GM23338 (cell line): ENCODE measurements at regions not wholly inside any gene's neighbourhood (a gene's known extent, or its start where the extent isn't known, plus 50 kb on each side); places are given as distances from the start of the nearest gene placed in this dataset.

Source experiments
- ATAC-seq: fragments of 200-7000 bp; cut with Tn5 transposase; 3 replicates; pipeline ENCODE4 v1.9.1; 2020
- DNase-seq: peaks from one replicate; pipeline ENCODE4 v3.0.0-alpha.2; 2015; ENCODE audit warnings: low spot score
- H2AFZ ChIP-seq: fragments of 200-600 bp; sonication (generic); 2 replicates; pipeline ENCODE4 v1.8.0; 2016; ENCODE audit warnings: antibody characterized with exemption, mild to moderate bottlenecking, moderate library complexity
- H3F3A ChIP-seq: fragments of 200-600 bp; sonication (generic); replicated peaks from 2 replicates; pipeline ENCODE4 v1.8.0; 2017; ENCODE audit warnings: antibody characterized with exemption, mixed run types, low read depth
- H3K27ac ChIP-seq: fragments of 200-600 bp; sonication (generic); 2 replicates; pipeline ENCODE4 v1.6.1; 2016; ENCODE audit warnings: low read depth
- H3K27me3 ChIP-seq: fragments of 200-600 bp; sonication (generic); 2 replicates; pipeline ENCODE4 v1.8.0; 2016; ENCODE audit warnings: mild to moderate bottlenecking, mixed run types, moderate library complexity; ENCODE audit not compliant: insufficient read depth
- H3K36me3 ChIP-seq: fragments of 200-600 bp; sonication (generic); 2 replicates; pipeline ENCODE4 v1.8.0; 2016; ENCODE audit warnings: mild to moderate bottlenecking; ENCODE audit not compliant: insufficient read depth
- H3K4me1 ChIP-seq: fragments of 200-600 bp; sonication (generic); 2 replicates; pipeline ENCODE4 v1.8.0; 2016; ENCODE audit warnings: mild to moderate bottlenecking, moderate library complexity; ENCODE audit not compliant: insufficient read depth
- H3K4me2 ChIP-seq: fragments of 200-600 bp; sonication (generic); 2 replicates; pipeline ENCODE4 v1.7.1; 2017; ENCODE audit warnings: mixed run types
- H3K4me3 ChIP-seq: fragments of 200-600 bp; sonication (generic); 2 replicates; pipeline ENCODE4 v1.6.1; 2016; ENCODE audit warnings: mixed run types
- H3K79me2 ChIP-seq: fragments of 200-600 bp; sonication (generic); replicated peaks from 2 replicates; pipeline ENCODE4 v1.8.0; 2017; ENCODE audit warnings: mild to moderate bottlenecking; ENCODE audit not compliant: insufficient read depth
- H3K9me2 ChIP-seq: fragments of 200-600 bp; sonication (generic); 2 replicates; pipeline ENCODE4 v1.8.0; 2017; ENCODE audit not compliant: insufficient read depth
- H4K20me1 ChIP-seq: fragments of 200-600 bp; sonication (generic); replicated peaks from 2 replicates; pipeline ENCODE4 v1.8.0; 2017; ENCODE audit warnings: mild to moderate bottlenecking; ENCODE audit not compliant: insufficient read depth
- H3K27ac Mint-ChIP-seq: 2 replicates; pipeline ENCODE4 v1.8.0; 2020; ENCODE audit warnings: inconsistent platforms, mild to moderate bottlenecking, moderate library complexity, mixed read lengths
- H3K27me3 Mint-ChIP-seq: 3 replicates; pipeline ENCODE4 v1.8.0; 2022; ENCODE audit warnings: low read depth, mild to moderate bottlenecking, moderate library complexity, mixed read lengths, inconsistent platforms; ENCODE audit not compliant: insufficient read depth, poor library complexity
- H3K36me3 Mint-ChIP-seq: 3 replicates; pipeline ENCODE4 v1.8.0; 2021; ENCODE audit warnings: low read depth, mild to moderate bottlenecking, inconsistent platforms, moderate library complexity, mixed read lengths
- H3K4me1 Mint-ChIP-seq: 3 replicates; pipeline ENCODE4 v1.8.0; 2020; ENCODE audit warnings: mild to moderate bottlenecking, inconsistent platforms, mixed read lengths
- H3K4me3 Mint-ChIP-seq: 3 replicates; pipeline ENCODE4 v1.8.0; 2021; ENCODE audit warnings: moderate library complexity, mild to moderate bottlenecking, inconsistent platforms, mixed read lengths
- H3K9me3 Mint-ChIP-seq: 3 replicates; pipeline ENCODE4 v1.8.0; 2020; ENCODE audit warnings: moderate library complexity, mild to moderate bottlenecking, inconsistent platforms, mixed read lengths
- CREB1 ChIP-seq: fragments of 250-450 bp; sonication (Bioruptor Pico); IDR thresholded peaks from 2 replicates; pipeline ENCODE4 v1.5.0; 2020; ENCODE audit warnings: low read depth, mild to moderate bottlenecking, moderate library complexity
- CTCF ChIP-seq, 2 experiments: fragments of 200-600 bp in 1 of 2; sonication (generic) in 1 of 2; conservative IDR thresholded peaks; 2 replicates each; pipeline versions ENCODE4 v1.5.1 to v1.6.1; 2016 to 2017; ENCODE audit warnings: antibody characterized with exemption in 2 of 2, low read depth in 2 of 2, mild to moderate bottlenecking in 2 of 2, moderate library complexity in 1 of 2
- ETS1 ChIP-seq: IDR thresholded peaks from 2 replicates; pipeline ENCODE4 v1.6.1; 2016; ENCODE audit warnings: antibody characterized with exemption
- EZH2 ChIP-seq: fragments of 200-600 bp; sonication (generic); IDR thresholded peaks from one replicate; pipeline ENCODE4 v1.8.0; 2017; ENCODE audit warnings: antibody characterized with exemption, mild to moderate bottlenecking, low read depth; ENCODE audit not compliant: unreplicated experiment
- EZH2phosphoT487 ChIP-seq: fragments of 200-600 bp; sonication (generic); IDR thresholded peaks from one replicate; pipeline ENCODE4 v1.8.1; 2018; ENCODE audit warnings: antibody characterized with exemption; ENCODE audit not compliant: unreplicated experiment
- JUNB ChIP-seq: IDR thresholded peaks from one replicate; pipeline ENCODE4 v1.6.1; 2016; ENCODE audit warnings: antibody characterized with exemption; ENCODE audit not compliant: unreplicated experiment
- NANOG ChIP-seq: IDR thresholded peaks from 2 replicates; pipeline ENCODE4 v1.6.1; 2016; ENCODE audit warnings: antibody characterized with exemption, borderline replicate concordance
- POLR2AphosphoS5 ChIP-seq: IDR thresholded peaks from 2 replicates; pipeline ENCODE4 v1.6.1; 2016; ENCODE audit warnings: antibody characterized with exemption, low read depth
- STAT1 ChIP-seq: IDR thresholded peaks from one replicate; pipeline ENCODE4 v1.6.1; 2016; ENCODE audit warnings: antibody characterized with exemption; ENCODE audit not compliant: unreplicated experiment
- ZNF114 ChIP-seq: fragments of 250-450 bp; sonication (Bioruptor Pico); IDR thresholded peaks from 2 replicates; pipeline ENCODE4 v1.5.0; 2020; ENCODE audit warnings: mild to moderate bottlenecking, moderate library complexity
- ZNF331 ChIP-seq: fragments of 250-450 bp; sonication (Bioruptor Pico); IDR thresholded peaks from 2 replicates; pipeline ENCODE4 v1.5.0; 2020; ENCODE audit warnings: low read depth, mild to moderate bottlenecking, moderate library complexity
- TF ChIP-seq, protein P1 (sequence below): IDR thresholded peaks from one replicate; pipeline ENCODE4 v1.6.1; 2018; ENCODE audit warnings: antibody characterized with exemption; ENCODE audit not compliant: unreplicated experiment
- TF ChIP-seq, protein P2 (sequence below): fragments of 250-450 bp; sonication (Bioruptor Pico); IDR thresholded peaks from 2 replicates; pipeline ENCODE4 v1.5.0; 2020; ENCODE audit warnings: mild to moderate bottlenecking, moderate library complexity

GRCh38 chr12:24698972-24699371 lies 249.9 kb downstream of the BCAT1 start (continued):
- TF ChIP-seq ZNF331: no peak
- TF ChIP-seq NANOG: no peak
- no peak for TF ChIP-seq STAT1

GRCh38 chr12:24697769-24698168 lies 251.1 kb downstream of the BCAT1 start:
- H3K27ac Mint-ChIP-seq: no peak overlapping the region

More at GRCh38 chr12:24697769-24698168, 251.1 kb downstream of the BCAT1 start:
- TF ChIP-seq NANOG (no peak), EZH2 (no peak), ETS1 (no peak), EZH2phosphoT487 (no peak), STAT1 (no peak), ZNF331 (no peak), CTCF (conservative IDR thresholded peaks at IDR 0.05; ENCODE audit: low read depth in 2 of 2) (no peak), ZNF114 (CRISPR knock-in tag) (no peak), POLR2AphosphoS5 (no peak), JUNB (no peak), CREB1 (no peak)
- TF ChIP-seq, protein P1, sequence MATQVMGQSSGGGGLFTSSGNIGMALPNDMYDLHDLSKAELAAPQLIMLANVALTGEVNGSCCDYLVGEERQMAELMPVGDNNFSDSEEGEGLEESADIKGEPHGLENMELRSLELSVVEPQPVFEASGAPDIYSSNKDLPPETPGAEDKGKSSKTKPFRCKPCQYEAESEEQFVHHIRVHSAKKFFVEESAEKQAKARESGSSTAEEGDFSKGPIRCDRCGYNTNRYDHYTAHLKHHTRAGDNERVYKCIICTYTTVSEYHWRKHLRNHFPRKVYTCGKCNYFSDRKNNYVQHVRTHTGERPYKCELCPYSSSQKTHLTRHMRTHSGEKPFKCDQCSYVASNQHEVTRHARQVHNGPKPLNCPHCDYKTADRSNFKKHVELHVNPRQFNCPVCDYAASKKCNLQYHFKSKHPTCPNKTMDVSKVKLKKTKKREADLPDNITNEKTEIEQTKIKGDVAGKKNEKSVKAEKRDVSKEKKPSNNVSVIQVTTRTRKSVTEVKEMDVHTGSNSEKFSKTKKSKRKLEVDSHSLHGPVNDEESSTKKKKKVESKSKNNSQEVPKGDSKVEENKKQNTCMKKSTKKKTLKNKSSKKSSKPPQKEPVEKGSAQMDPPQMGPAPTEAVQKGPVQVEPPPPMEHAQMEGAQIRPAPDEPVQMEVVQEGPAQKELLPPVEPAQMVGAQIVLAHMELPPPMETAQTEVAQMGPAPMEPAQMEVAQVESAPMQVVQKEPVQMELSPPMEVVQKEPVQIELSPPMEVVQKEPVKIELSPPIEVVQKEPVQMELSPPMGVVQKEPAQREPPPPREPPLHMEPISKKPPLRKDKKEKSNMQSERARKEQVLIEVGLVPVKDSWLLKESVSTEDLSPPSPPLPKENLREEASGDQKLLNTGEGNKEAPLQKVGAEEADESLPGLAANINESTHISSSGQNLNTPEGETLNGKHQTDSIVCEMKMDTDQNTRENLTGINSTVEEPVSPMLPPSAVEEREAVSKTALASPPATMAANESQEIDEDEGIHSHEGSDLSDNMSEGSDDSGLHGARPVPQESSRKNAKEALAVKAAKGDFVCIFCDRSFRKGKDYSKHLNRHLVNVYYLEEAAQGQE: no peak
- TF ChIP-seq, protein P2, sequence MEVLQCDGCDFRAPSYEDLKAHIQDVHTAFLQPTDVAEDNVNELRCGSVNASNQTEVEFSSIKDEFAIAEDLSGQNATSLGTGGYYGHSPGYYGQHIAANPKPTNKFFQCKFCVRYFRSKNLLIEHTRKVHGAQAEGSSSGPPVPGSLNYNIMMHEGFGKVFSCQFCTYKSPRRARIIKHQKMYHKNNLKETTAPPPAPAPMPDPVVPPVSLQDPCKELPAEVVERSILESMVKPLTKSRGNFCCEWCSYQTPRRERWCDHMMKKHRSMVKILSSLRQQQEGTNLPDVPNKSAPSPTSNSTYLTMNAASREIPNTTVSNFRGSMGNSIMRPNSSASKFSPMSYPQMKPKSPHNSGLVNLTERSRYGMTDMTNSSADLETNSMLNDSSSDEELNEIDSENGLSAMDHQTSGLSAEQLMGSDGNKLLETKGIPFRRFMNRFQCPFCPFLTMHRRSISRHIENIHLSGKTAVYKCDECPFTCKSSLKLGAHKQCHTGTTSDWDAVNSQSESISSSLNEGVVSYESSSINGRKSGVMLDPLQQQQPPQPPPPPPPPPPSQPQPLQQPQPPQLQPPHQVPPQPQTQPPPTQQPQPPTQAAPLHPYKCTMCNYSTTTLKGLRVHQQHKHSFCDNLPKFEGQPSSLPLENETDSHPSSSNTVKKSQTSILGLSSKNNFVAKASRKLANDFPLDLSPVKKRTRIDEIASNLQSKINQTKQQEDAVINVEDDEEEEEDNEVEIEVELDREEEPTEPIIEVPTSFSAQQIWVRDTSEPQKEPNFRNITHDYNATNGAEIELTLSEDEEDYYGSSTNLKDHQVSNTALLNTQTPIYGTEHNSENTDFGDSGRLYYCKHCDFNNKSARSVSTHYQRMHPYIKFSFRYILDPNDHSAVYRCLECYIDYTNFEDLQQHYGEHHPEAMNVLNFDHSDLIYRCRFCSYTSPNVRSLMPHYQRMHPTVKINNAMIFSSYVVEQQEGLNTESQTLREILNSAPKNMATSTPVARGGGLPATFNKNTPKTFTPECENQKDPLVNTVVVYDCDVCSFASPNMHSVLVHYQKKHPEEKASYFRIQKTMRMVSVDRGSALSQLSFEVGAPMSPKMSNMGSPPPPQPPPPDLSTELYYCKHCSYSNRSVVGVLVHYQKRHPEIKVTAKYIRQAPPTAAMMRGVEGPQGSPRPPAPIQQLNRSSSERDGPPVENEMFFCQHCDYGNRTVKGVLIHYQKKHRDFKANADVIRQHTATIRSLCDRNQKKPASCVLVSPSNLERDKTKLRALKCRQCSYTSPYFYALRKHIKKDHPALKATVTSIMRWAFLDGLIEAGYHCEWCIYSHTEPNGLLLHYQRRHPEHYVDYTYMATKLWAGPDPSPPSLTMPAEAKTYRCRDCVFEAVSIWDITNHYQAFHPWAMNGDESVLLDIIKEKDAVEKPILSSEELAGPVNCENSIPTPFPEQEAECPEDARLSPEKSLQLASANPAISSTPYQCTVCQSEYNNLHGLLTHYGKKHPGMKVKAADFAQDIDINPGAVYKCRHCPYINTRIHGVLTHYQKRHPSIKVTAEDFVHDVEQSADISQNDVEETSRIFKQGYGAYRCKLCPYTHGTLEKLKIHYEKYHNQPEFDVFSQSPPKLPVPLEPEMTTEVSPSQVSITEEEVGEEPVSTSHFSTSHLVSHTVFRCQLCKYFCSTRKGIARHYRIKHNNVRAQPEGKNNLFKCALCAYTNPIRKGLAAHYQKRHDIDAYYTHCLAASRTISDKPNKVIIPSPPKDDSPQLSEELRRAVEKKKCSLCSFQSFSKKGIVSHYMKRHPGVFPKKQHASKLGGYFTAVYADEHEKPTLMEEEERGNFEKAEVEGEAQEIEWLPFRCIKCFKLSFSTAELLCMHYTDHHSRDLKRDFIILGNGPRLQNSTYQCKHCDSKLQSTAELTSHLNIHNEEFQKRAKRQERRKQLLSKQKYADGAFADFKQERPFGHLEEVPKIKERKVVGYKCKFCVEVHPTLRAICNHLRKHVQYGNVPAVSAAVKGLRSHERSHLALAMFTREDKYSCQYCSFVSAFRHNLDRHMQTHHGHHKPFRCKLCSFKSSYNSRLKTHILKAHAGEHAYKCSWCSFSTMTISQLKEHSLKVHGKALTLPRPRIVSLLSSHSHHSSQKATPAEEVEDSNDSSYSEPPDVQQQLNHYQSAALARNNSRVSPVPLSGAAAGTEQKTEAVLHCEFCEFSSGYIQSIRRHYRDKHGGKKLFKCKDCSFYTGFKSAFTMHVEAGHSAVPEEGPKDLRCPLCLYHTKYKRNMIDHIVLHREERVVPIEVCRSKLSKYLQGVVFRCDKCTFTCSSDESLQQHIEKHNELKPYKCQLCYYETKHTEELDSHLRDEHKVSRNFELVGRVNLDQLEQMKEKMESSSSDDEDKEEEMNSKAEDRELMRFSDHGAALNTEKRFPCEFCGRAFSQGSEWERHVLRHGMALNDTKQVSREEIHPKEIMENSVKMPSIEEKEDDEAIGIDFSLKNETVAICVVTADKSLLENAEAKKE: no peak
- Histone ChIP-seq H4K20me1 (no peaks in the 10 kb centered on the region), H3K36me3 (no peaks in the 10 kb centered on the region), H2AFZ (no peak overlapping the region), H3K4me2 (no peak overlapping the region), H3K27ac (no peak overlapping the region), H3K27me3 (no peaks in the 10 kb centered on the region), H3K4me1 (peaks cover 7% of the 10 kb centered on the region), H3F3A (no peaks in the 10 kb centered on the region), H3K4me3 (no peak overlapping the region), H3K79me2 (no peaks in the 10 kb centered on the region), H3K9me2 (no peaks in the 10 kb centered on the region)
- Mint-ChIP-seq H3K9me3 (peaks cover 14% of the 10 kb centered on the region; the same call in 2 of the 3 replicates), H3K4me1 (peaks cover 31% of the 10 kb centered on the region; the same call in 2 of the 3 replicates), H3K27me3 (no peaks in the 10 kb centered on the region), H3K4me3 (no peak overlapping the region), H3K36me3 (peaks cover 4% of the 10 kb centered on the region; the same call in 2 of the 3 replicates)
- DNase-seq: no peak
- peak; percentile 36; the same call in 2 of the 3 replicates for ATAC-seq
